GM20000 (cell line): ENCODE measurements at regions not wholly inside any gene's neighbourhood (a gene's known extent, or its start where the extent isn't known, plus 50 kb on each side); places are given as distances from the start of the nearest gene placed in this dataset.
"Not testable (repeated sequence)": the region's sequence is repeated elsewhere in the genome, so short reads cannot be mapped to it uniquely, and the experiment has no call there.

Experiments
- DNase-seq: peaks from one replicate; pipeline ENCODE4 v3.0.0; 2012; ENCODE audit warnings: low spot score
- TF ChIP-seq, protein P1 (sequence below): IDR thresholded peaks from 2 replicates; pipeline ENCODE4 v1.5.1; 2012; ENCODE audit warnings: mild to moderate bottlenecking, control low read depth; ENCODE audit errors: extremely low read depth, missing control alignments

DNA sequence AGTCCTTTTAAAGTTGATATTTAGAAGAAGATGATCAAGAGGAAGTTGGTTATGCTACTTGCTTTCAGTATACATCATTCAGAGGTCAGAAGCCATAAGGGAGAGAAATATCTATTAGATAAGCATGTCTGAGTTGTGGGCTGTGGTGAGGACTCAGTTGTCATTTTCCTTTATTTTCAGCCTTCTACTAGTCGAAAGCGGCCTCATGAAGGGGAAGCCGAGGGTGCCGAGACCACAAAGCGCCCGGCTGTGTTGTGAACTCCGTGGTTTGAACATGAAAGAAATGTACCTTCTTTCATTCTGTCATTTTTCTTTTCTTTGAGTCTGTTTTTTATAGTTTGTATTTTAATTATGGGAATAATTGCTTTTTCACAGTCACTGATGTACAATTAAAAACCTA lies 624.8 kb downstream of the ZNF37A start:
- DNase-seq = not testable (repeated sequence)

DNA sequence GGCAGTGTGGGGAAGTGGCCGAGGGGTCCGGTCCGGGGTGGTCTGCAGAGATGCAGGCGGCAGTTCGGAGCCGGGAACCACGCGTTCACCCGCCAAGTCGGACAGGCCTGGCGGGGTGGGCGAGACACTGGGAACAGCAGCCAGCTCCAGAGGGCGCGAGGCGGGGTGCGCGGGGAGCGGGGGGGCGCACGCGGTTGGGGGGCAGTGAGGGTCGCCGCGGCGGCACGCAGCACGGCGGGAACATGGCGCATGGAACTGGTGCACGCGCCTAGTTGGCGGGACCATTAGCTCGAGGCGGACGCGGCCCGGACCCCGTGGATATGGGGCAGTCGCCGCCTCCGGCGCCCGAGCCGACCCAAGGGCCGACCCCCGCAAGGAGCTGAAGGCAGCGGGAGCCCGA lies 635.9 kb downstream of the ZNF37A start:
- DNase-seq = peak; percentile 5
- TF ChIP-seq, protein P1, sequence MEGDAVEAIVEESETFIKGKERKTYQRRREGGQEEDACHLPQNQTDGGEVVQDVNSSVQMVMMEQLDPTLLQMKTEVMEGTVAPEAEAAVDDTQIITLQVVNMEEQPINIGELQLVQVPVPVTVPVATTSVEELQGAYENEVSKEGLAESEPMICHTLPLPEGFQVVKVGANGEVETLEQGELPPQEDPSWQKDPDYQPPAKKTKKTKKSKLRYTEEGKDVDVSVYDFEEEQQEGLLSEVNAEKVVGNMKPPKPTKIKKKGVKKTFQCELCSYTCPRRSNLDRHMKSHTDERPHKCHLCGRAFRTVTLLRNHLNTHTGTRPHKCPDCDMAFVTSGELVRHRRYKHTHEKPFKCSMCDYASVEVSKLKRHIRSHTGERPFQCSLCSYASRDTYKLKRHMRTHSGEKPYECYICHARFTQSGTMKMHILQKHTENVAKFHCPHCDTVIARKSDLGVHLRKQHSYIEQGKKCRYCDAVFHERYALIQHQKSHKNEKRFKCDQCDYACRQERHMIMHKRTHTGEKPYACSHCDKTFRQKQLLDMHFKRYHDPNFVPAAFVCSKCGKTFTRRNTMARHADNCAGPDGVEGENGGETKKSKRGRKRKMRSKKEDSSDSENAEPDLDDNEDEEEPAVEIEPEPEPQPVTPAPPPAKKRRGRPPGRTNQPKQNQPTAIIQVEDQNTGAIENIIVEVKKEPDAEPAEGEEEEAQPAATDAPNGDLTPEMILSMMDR = no peak

DNA sequence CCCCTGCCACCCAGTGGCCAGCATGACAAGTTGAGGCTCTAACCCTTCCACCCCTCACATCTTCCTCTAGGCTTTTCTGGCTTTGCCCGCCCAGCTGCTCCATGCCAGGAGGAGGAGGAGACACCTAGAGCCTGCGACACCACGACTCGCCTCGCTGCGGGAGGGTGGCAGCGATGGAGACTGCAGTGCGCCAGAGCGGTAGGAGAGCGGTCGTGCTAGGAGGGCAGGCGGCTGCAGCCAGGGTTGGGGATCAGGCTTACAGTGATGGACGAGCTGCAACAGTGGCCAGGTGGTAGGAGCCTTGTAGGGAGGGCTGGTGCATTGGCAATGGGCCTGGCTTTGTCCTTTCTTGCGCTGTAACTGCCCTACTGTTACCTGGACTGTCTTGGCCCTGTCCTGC lies 642.5 kb downstream of the ZNF37A start:
- not testable (repeated sequence) for DNase-seq

DNA sequence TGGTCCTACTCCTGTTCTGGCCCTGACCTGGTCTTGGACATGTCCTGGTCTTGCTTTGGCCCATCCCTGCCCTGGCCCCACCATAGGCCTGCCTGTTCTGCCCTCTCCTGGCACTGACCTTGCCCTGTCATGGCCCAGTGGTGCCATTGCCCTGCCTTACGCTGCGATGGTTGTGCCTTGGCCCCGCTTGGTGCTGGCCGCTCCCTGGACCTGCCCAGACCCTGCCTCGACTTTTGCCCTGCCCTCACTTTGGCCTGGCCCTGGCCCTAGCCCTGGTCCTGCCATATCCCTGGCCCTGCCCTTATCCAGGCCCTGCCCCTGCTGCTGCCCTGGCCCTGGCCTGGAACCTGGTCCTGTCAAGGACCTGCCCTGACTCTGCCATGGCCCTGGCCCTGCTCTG lies 643.1 kb downstream of the ZNF37A start:
- not testable (repeated sequence) for DNase-seq

DNA sequence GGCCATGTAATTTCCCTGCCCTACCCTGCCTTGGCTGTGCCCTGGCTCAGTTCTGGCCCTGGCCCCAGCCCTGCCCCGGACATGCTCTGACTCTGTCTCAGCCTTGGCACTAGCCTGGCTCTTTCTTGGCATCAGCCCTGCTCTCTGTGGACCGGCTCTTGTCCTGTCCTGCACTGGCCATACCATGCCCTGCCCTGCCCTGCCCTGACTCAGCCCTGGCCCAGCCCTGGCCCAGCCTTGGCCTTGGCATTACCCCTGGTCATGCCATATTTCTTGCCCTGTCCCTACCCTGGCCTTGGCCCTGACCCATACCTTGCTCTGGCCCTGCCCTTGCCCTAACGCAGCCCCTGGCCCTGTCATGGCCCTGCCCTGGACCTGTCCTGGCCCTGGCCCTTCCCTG lies 643.9 kb downstream of the ZNF37A start:
- not testable (repeated sequence) for DNase-seq

DNA sequence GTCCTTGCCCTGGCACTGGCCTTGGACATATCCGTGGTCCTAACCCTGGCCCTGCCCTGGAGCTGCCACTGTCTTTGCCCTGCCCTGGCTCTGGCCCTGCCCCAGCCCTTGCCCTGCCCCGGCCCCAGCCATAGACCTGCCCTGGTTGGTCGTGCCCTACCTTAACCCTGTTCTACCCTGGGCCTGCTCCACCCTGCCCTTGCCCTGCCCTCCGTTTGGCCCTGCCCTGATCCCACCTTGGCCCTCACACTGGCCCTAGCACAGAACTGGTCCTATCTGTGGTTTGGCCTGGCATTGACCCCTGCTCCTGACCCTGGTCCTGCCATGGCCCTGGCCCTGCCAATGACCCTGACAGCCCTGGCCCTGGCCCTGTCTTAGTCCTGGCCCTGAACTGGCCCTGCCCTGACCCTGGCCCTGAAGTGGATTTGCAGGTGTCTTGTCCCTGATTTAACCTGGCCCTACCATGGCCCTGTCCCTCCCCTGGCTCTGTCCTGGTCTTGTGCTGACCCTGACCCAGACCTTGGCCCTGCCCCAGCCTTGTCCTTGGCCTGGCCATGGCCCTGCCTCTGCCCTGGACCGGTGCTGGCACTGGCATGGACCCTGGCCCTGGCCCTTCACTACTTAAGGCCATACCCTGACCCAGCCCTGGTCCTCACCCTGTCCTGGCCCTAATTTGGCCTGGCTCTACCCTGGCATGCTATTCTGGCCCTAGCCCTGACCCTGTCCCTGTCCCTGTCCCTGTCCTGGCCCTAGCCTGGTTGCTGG lies 645.1 kb downstream of the ZNF37A start:
- DNase-seq = not testable (repeated sequence)

DNA sequence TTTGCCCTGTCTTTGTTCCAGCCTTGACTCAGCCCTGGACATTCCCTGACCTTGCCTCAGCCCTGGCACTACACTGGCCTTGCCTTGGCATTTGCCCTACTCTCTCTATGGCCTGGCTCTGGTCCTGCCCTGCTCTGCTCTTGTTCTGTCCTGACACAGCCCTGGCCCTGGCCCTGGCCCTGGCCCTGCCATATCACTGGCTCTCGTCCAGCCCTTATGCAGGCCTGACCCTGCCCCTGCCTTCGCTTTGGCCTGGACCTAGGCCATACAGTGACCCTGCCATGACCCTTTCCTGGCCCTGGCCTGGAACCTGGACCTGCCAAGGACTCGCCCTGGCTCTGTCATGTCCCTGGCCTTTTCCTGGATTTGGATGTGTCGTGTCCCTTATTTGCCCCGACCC lies 646.0 kb downstream of the ZNF37A start:
- TF ChIP-seq, protein P1 = no peak
- DNase-seq = no peak

DNA sequence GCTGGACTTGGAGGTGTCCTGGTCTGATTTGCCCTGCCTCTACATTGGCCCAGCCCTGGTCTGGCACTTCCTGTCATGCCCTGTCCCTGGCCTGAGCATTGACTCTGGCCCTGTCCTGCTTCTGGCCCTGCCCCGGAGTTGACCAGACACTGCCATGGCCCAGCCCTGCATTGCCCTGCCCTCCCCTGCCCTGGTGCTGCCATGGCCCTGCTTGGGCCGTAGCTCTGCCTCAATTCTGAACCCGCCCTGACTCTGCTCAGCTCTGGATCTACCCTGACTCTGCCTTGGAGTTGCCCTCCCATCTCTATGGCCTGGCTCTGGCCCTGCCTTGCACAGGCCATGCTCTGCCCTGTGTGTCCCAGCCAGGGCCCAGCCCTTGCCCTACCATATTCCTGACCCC lies 647.1 kb downstream of the ZNF37A start:
- DNase-seq = no peak
- TF ChIP-seq, protein P1 = no peak

DNA sequence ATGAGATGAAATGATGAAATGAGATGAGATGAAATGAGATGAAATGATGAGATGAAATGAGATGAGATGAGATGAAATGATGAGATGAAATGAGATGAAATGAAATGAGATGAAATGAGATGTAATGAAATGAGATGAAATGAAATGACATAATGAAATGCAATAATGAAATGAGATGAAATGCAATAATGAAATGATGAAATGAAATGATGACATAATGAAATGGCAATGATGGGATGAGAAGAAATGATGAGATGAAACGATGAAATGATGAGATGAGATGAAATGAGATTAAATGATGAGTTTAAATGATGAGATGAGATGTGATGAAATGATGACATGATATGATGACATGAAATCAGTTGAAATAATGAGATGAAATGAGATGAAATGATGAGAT lies 650.3 kb downstream of the ZNF37A start:
- not testable (repeated sequence) for DNase-seq

DNA sequence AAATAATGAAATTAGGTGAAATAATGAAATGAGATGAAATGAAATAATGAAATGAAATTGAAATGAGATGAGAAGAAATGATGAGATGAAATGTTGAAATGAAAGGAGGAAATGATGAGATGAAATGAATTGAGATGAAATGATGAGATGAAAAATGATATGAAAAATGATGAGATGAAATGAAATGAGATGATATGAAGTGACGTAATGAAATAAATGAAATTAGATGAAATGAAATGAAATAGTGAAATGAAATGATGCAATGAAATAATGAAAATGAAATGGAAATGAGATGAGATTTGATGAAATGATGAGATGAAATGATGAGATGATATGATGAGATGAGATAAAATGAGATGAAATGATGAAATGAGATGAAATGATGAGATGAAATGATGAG lies 651.9 kb downstream of the ZNF37A start:
- DNase-seq = not testable (repeated sequence)
